Activated CD4-positive, CD25-positive, alpha-beta regulatory T cell treated with anti-CD3 and anti-CD28 coated beads, Interleukin-2, amount 50 U/mL, for 24 hours (primary cell): ENCODE measurements at regions not wholly inside any gene's neighbourhood (a gene's known extent, or its start where the extent isn't known, plus 50 kb on each side); places are given as distances from the start of the nearest gene placed in this dataset.

Experiments
- ATAC-seq, 2 donors: fragments of 150-1000 bp; cut with Tn5 transposase; one replicate each; pipeline ENCODE4 v1.10.0; 2021; ENCODE audit warnings: mild to moderate bottlenecking in 1 of 2, moderate library complexity in 1 of 2

GRCh38 chr13:100853434-100853833 lies 178.8 kb upstream of the TMTC4 start:
- no peak for ATAC-seq

DNA sequence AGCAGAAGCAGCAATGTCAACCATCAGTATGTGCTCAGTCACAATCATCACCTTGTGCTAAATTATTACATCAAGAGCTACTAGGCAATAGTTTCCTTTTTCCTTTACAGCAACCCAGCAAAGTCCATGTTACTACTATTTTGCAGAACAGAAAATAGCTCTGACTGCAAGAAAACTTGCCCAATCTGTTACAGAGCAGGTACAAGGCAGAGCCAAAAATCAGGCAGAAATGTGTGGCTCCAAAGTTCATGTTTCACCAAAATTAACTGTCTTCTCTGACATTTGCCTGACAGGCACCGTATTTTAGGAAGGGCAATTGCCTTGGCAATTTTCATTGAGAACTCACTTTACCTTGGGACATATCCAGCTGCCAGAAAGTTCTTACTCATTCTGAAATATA lies 177.6 kb upstream of the TMTC4 start:
- ATAC-seq = no peak

GRCh38 chr13:100848304-100848703 lies 173.7 kb upstream of the TMTC4 start:
- no peak for ATAC-seq

GRCh38 chr13:100845128-100845757 lies 170.6 kb upstream of the TMTC4 start:
- no peak for ATAC-seq

GRCh38 chr13:100842136-100842535 lies 167.5 kb upstream of the TMTC4 start:
- no peak for ATAC-seq

DNA sequence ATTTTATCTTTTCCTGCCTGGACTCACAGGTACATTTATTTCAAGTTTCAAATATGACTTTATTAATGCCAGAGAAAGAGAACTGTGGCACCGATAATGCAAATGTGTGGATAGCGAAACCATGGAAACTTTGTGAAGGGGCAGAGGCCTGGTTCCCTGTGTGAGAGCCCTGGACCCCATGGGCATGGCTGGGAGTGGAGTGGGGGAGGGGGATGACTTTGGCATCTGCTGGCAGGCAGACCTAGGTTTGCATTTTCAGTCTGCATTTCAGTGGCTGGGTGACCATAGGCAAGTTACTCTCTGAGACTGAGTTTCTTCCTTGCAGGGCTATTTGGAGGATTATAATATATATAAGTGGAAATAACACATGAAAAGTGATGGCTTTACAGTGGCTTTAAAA lies 163.8 kb upstream of the TMTC4 start:
- ATAC-seq = no peak

DNA sequence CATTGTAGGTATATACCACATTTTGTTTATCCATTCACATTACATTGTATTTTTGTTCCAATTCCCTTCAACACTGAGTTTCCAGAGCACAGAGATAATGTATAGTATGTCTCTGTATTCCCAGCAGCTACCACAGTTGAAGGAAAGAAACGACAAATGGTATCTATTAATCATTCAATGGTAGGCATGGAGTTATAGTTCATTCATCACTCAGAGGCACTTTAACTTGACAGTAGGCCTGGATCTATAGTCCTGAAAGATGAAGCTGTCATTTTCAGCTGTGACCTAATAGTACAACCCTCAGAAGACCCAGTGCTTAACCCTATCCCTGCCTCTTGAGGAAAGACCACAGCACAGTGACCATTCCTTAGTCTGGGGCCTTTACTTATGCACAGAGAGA lies 163.0 kb upstream of the TMTC4 start:
- no peak for ATAC-seq

DNA sequence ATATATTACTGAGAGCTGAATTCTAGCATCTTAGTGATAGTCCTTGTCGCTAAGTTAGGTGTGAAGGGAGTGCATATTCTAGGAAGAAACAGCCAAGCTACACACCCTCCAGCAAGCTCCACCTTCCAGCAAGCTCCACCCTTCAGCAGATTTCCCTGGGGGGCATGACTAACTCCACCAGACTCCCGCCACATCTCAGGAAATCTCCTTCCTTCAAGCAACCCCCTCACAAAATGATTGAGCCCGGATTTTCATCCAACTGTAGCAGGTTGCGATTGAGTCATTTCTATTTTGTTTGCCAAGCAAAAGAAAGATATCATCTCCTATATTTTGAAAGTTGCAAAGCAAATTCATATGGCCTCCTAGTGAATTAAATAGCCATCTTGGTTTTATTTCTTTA lies 162.1 kb upstream of the TMTC4 start:
- ATAC-seq = no peak

GRCh38 chr13:100835695-100836094 lies 161.1 kb upstream of the TMTC4 start:
- no peak for ATAC-seq

DNA sequence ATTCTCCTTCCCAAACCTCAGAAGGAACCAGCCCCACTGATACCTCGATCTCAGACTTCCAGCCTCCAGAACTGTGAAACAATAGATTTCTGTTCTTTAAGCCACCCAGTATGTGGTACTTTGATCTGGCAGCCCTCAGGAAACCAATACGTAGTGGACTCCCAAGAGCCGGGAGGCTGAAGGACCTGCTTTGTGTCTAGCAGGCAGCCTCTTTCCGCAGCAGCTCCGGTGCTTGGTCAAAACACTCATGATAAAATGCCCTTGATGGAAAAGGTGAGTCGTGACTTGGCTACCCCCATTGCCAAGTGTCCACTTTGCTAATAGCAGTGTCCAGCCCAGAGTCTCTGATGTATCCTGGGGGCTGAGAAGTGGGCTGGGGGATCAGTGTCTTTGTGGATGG lies 158.8 kb upstream of the TMTC4 start:
- no peak for ATAC-seq

- ATAC-seq = no peak
These were observed 153.6 kb upstream of the TMTC4 start for GRCh38 chr13:100828226-100828625.

GRCh38 chr13:100827489-100828176 lies 153.0 kb upstream of the TMTC4 start:
- no peak for ATAC-seq

DNA sequence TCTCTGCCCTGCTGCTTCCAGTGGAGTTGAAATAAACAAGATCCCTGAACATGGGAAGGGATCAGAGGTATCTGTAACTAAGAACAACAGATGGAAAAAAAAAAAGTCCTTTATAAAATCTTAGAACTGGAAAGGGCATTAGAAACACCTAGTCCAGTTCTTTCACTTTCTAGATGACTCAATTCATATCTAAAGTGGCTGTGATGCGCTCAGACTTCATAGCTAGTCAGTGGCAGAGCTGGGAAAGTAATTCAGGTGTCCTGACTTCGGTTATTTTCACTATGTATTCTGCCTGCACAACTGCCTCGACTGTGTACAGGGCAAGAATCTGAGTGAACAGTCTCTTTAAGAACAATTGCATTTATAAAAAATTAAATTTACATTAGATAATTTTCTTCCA lies 151.8 kb upstream of the TMTC4 start:
- ATAC-seq = no peak

DNA sequence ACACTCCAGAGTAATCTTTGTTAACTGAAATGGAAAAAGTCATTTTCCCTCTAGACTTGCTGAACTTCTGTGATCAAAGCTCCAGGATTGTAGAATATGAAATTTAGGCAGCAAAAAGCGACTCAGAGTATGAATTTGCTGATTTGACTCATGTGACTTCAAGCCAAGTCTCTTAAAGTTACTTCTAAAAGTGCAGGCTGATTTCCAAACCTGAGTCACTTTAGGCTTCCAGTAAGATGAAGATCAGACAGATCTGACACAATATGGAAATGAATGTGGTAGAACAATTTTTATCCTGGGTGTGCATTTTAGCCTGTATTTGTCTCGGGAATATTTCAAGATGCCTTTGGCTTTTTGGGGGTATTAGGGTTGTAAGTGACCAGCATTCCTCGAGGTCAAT lies 151.0 kb upstream of the TMTC4 start:
- ATAC-seq = no peak

DNA sequence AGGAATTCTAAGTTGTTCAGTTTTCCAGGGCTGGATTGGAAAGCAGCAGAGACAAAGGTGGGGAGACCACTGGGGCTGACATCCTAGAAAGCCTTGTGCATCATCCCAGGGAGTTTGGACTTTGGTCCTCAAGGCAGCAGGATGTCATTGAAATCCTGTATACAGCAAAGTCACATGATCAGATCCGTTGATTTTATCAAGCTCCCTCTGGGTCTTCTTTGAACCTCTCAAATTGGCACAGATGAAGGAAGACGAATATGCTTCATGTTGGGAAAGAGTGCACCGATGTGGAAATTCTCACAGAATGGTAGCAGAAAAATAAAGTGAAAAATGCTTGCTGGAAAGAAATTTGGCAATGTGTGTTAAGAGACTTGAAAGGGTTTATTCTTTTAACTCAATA lies 149.8 kb upstream of the TMTC4 start:
- ATAC-seq = no peak

DNA sequence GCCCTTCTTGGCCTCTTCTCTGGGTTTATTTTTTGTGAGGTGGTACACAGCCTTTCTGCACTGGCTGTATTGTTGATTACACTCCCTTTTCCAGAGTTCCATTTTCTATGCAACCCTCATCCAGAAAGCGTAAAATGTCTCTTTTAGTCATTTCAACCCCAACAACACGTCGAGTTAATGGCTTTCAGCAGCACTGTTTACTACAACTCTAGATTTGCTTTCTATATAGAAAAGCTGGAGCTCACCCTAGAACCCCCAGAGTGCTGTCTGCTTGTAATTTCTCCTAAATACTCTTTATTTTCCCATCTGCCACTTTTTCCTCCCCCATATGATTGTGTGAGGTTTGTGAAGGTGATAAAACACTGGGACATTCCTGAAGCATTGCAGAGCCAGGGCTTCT lies 148.9 kb upstream of the TMTC4 start:
- ATAC-seq = no peak

GRCh38 chr13:100822871-100823443 lies 148.4 kb upstream of the TMTC4 start:
- ATAC-seq = no peak

- ATAC-seq = no peak
These were observed 144.1 kb upstream of the TMTC4 start for GRCh38 chr13:100818711-100819110.

- ATAC-seq = no peak
These were observed 143.3 kb upstream of the TMTC4 start for GRCh38 chr13:100817928-100818327.

DNA sequence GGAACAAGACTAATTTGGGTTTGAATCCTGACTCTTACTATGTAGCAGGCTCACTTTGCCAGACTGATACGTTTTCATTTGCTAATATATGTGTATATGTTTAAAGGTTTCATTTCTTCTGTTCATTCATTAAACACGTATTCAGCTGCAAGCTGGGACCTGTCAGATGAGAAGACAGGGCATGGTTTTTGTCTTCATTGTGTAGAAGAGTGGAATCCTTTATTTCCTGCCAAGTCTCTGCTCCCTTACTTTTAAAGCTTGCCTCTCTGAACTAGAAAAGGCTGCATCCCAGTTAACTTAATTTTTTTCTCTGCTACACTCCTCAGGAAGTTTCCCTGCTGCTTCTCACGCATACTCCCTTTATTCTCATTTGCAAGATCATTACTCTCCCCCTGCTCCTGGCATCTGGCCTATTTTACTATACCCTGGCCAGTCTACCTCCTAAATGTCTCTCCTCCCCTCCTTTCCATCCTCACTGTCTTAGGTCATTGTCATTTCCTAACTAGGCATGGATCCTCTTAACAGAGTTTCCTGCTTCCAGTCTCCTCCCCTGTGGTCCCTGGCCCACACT lies 141.0 kb upstream of the TMTC4 start:
- ATAC-seq = no peak

GRCh38 chr13:100812982-100813584 lies 138.5 kb upstream of the TMTC4 start:
- ATAC-seq = no peak

DNA sequence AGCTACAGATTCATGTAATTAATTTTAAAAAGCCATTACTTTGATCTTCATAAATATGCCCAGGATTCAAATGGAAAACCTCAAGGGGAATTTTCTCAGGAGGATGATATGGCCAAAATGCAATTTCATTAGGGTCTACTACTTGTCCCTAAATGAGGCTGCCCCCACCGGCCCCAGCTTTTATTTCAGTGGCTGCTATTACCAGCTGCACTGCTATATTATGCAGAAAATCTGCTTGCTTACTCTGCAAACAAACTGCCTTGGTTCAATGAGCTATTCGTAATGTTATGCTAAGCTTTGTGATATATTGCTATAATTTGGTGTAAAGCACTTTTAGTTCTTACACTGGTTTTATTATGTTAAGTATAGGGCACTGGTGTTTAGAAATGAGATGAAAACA lies 137.3 kb upstream of the TMTC4 start:
- no peak for ATAC-seq

GRCh38 chr13:100811024-100811865 lies 136.7 kb upstream of the TMTC4 start:
- ATAC-seq = no peak
